Stimulated activated CD4-positive, alpha-beta T cell treated with anti-CD3 and anti-CD28 coated beads, TNF-alpha, amount 100 ng/mL, for 48 hours (primary cell): ENCODE measurements at regions not wholly inside any gene's neighbourhood (a gene's known extent, or its start where the extent isn't known, plus 50 kb on each side); places are given as distances from the start of the nearest gene placed in this dataset.
"Not testable (repeated sequence)": the region's sequence is repeated elsewhere in the genome, so short reads cannot be mapped to it uniquely, and the experiment has no call there.

Experiments used
- DNase-seq, 3 donors: peaks; one replicate each; pipeline ENCODE4 v3.0.0-alpha.2; 2020; ENCODE audit warnings: low read depth in 3 of 3

GRCh38 chr22:22121445-22121844, 123.1 kb upstream of the VPREB1 start:
- no peak for DNase-seq

GRCh38 chr22:22120160-22120559, 124.4 kb upstream of the VPREB1 start:
- no peak for DNase-seq

GRCh38 chr22:22118987-22119386, 125.6 kb upstream of the VPREB1 start:
- DNase-seq = no peak

- DNase-seq = not testable (repeated sequence)
These were observed 126.6 kb upstream of the VPREB1 start for GRCh38 chr22:22117864-22118544.

- DNase-seq = not testable (repeated sequence)
These were observed 127.4 kb upstream of the VPREB1 start for GRCh38 chr22:22116997-22117770.

GRCh38 chr22:22113701-22114100, 130.9 kb upstream of the VPREB1 start:
- DNase-seq = no peak

- no peak for DNase-seq
These were observed 130.1 kb upstream of the TOP3B start for GRCh38 chr22:22112533-22113294.

GRCh38 chr22:22111983-22112382, 129.4 kb upstream of the TOP3B start:
- DNase-seq = no peak

GRCh38 chr22:22111267-22111751, 128.7 kb upstream of the TOP3B start:
- peak; percentile 30 to 38 (median 31) for DNase-seq

- DNase-seq = peak; percentile 12 to 25 (median 16)
These were observed 128.1 kb upstream of the TOP3B start for GRCh38 chr22:22110548-22111266.

- DNase-seq = no peak
These were observed 127.3 kb upstream of the TOP3B start for GRCh38 chr22:22109693-22110466.

GRCh38 chr22:22106855-22107254, 124.3 kb upstream of the TOP3B start:
- no peak for DNase-seq

- no peak for DNase-seq
These were observed 122.8 kb upstream of the TOP3B start for GRCh38 chr22:22105364-22105763.

- DNase-seq = peak in 1 of 3 donors; percentile 5
These were observed 120.7 kb upstream of the TOP3B start for GRCh38 chr22:22103078-22103875.

GRCh38 chr22:22099833-22100812, 117.5 kb upstream of the TOP3B start:
- DNase-seq = no peak

- DNase-seq = no peak
These were observed 116.6 kb upstream of the TOP3B start for GRCh38 chr22:22099194-22099486.

- DNase-seq = no peak
These were observed 116.0 kb upstream of the TOP3B start for GRCh38 chr22:22098457-22099193.

GRCh38 chr22:22097727-22098228, 115.2 kb upstream of the TOP3B start:
- DNase-seq = no peak
